ENCODE measurements at regions not wholly inside any gene's neighbourhood (a gene's known extent, or its start where the extent isn't known, plus 50 kb on each side); places are given as distances from the start of the nearest gene placed in this dataset.

DNA sequence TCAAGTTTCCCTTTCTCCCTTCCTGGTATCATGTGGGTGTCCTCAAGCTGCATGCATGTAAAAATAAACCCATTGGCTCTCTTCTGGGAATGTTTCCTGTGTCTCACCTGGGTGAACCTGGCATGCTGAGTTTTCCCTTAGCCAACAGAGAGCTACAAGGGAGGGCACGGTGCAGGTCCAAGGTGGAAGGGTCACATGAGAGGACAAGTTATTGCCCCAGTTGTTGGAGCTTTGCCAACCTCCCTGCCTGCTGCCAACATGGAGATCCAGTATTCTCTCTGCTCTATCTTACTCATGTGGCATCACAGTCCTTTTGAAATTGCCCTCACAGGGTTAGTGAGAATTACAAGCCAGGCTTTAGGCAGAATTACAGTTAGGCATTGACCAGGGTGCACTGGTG is 196.1 kb upstream of the GYPA start:
- TF ChIP-seq SRSF9 (IDR thresholded peaks at IDR 0.05; ENCODE audit: borderline replicate concordance, low read depth, low read length): no peak
- TF ChIP-seq CCNT2 (IDR thresholded peaks at IDR 0.05; ENCODE audit: borderline replicate concordance, extremely low read depth, insufficient read length, low read depth, low read length): no peak
- TF ChIP-seq, protein P1, sequence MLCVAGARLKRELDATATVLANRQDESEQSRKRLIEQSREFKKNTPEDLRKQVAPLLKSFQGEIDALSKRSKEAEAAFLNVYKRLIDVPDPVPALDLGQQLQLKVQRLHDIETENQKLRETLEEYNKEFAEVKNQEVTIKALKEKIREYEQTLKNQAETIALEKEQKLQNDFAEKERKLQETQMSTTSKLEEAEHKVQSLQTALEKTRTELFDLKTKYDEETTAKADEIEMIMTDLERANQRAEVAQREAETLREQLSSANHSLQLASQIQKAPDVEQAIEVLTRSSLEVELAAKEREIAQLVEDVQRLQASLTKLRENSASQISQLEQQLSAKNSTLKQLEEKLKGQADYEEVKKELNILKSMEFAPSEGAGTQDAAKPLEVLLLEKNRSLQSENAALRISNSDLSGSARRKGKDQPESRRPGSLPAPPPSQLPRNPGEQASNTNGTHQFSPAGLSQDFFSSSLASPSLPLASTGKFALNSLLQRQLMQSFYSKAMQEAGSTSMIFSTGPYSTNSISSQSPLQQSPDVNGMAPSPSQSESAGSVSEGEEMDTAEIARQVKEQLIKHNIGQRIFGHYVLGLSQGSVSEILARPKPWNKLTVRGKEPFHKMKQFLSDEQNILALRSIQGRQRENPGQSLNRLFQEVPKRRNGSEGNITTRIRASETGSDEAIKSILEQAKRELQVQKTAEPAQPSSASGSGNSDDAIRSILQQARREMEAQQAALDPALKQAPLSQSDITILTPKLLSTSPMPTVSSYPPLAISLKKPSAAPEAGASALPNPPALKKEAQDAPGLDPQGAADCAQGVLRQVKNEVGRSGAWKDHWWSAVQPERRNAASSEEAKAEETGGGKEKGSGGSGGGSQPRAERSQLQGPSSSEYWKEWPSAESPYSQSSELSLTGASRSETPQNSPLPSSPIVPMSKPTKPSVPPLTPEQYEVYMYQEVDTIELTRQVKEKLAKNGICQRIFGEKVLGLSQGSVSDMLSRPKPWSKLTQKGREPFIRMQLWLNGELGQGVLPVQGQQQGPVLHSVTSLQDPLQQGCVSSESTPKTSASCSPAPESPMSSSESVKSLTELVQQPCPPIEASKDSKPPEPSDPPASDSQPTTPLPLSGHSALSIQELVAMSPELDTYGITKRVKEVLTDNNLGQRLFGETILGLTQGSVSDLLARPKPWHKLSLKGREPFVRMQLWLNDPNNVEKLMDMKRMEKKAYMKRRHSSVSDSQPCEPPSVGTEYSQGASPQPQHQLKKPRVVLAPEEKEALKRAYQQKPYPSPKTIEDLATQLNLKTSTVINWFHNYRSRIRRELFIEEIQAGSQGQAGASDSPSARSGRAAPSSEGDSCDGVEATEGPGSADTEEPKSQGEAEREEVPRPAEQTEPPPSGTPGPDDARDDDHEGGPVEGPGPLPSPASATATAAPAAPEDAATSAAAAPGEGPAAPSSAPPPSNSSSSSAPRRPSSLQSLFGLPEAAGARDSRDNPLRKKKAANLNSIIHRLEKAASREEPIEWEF (CRISPR knock-in tag; IDR thresholded peaks at IDR 0.05): no peak
- TF ChIP-seq, protein P2, sequence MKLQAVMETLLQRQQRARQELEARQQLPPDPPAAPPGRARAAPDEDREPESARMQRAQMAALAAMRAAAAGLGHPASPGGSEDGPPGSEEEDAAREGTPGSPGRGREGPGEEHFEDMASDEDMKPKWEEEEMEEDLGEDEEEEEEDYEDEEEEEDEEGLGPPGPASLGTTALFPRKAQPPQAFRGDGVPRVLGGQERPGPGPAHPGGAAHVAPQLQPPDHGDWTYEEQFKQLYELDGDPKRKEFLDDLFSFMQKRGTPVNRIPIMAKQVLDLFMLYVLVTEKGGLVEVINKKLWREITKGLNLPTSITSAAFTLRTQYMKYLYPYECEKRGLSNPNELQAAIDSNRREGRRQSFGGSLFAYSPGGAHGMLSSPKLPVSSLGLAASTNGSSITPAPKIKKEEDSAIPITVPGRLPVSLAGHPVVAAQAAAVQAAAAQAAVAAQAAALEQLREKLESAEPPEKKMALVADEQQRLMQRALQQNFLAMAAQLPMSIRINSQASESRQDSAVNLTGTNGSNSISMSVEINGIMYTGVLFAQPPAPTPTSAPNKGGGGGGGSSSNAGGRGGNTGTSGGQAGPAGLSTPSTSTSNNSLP (IDR thresholded peaks at IDR 0.05; ENCODE audit: borderline replicate concordance, low read depth, low read length): no peak
- no peak for TF ChIP-seq CBX5 (IDR thresholded peaks at IDR 0.05; ENCODE audit: borderline replicate concordance, low read depth)
